OCI-LY1 (cell line): ENCODE measurements at regions not wholly inside any gene's neighbourhood (a gene's known extent, or its start where the extent isn't known, plus 50 kb on each side); places are given as distances from the start of the nearest gene placed in this dataset.

Experiments
- H2AFZ ChIP-seq: fragments of 200-600 bp; sonication (generic), shearing (Covaris generic); 2 replicates; pipeline ENCODE4 v1.6.0; 2014; ENCODE audit warnings: antibody characterized with exemption, mild to moderate bottlenecking, low read length
- H3F3A ChIP-seq: fragments of 200-600 bp; sonication (generic), shearing (Covaris generic); 2 replicates; pipeline ENCODE4 v1.6.0; 2014; ENCODE audit warnings: mild to moderate bottlenecking, antibody characterized with exemption, low read length, moderate library complexity; ENCODE audit not compliant: insufficient read depth
- H3K27ac ChIP-seq: fragments of 200-600 bp; sonication (generic); 2 replicates; pipeline ENCODE4 v1.5.1; 2014; ENCODE audit warnings: low read length, mixed run types, mild to moderate bottlenecking, low read depth; ENCODE audit not compliant: poor library complexity, severe bottlenecking
- H3K27me3 ChIP-seq: fragments of 200-600 bp; sonication (generic); 2 replicates; pipeline ENCODE4 v1.6.0; 2014; ENCODE audit warnings: antibody characterized with exemption, mild to moderate bottlenecking, low read length, moderate library complexity; ENCODE audit not compliant: insufficient read depth
- H3K36me3 ChIP-seq: fragments of 200-600 bp; sonication (generic); 2 replicates; pipeline ENCODE4 v1.6.1; 2014; ENCODE audit warnings: mild to moderate bottlenecking, antibody characterized with exemption, low read length, moderate library complexity, mixed read lengths; ENCODE audit not compliant: insufficient read depth
- H3K4me1 ChIP-seq: fragments of 200-600 bp; sonication (generic); 2 replicates; pipeline ENCODE4 v1.5.1; 2014; ENCODE audit warnings: mild to moderate bottlenecking, low read length, moderate library complexity; ENCODE audit not compliant: insufficient read depth, severe bottlenecking
- H3K4me2 ChIP-seq: fragments of 200-600 bp; sonication (generic), shearing (Covaris generic); 2 replicates; pipeline ENCODE4 v1.6.1; 2014; ENCODE audit warnings: low read length
- H3K4me3 ChIP-seq: fragments of 200-600 bp; sonication (generic); 2 replicates; pipeline ENCODE4 v1.5.1; 2014; ENCODE audit warnings: low read length, low read depth, mild to moderate bottlenecking, mixed read lengths; ENCODE audit not compliant: poor library complexity, severe bottlenecking
- H3K79me2 ChIP-seq: fragments of 200-600 bp; shearing (Covaris generic); 2 replicates; pipeline ENCODE4 v1.6.1; 2016; ENCODE audit warnings: mixed run types, low read length, mixed read lengths; ENCODE audit not compliant: insufficient read depth
- H3K9ac ChIP-seq: fragments of 200-600 bp; sonication (generic), shearing (Covaris generic); 2 replicates; pipeline ENCODE4 v1.6.1; 2014; ENCODE audit warnings: mild to moderate bottlenecking, low read length, mixed read lengths
- H3K9me2 ChIP-seq: fragments of 200-600 bp; sonication (generic), shearing (Covaris generic); 2 replicates; pipeline ENCODE4 v1.6.1; 2014; ENCODE audit warnings: low read depth, mild to moderate bottlenecking, low read length, mixed read lengths
- H3K9me3 ChIP-seq: fragments of 200-600 bp; shearing (Covaris generic); 2 replicates; pipeline ENCODE4 v1.6.1; 2014; ENCODE audit warnings: low read length, mixed read lengths
- H4K20me1 ChIP-seq: fragments of 200-600 bp; sonication (generic), shearing (Covaris generic); 2 replicates; pipeline ENCODE4 v1.6.0; 2016; ENCODE audit warnings: mild to moderate bottlenecking, low read length; ENCODE audit not compliant: insufficient read depth
- EZH2 ChIP-seq: fragments of 200-600 bp; sonication (generic), shearing (Covaris generic); IDR thresholded peaks from 2 replicates; pipeline ENCODE4 v1.8.0; 2017; ENCODE audit warnings: borderline replicate concordance, mixed run types, mild to moderate bottlenecking, antibody characterized with exemption, low read length, moderate library complexity, mixed read lengths
- TF ChIP-seq, protein P1 (sequence below): fragments of 200-600 bp; sonication (generic), shearing (Covaris generic); IDR thresholded peaks from 2 replicates; pipeline ENCODE4 v1.5.1; 2017; ENCODE audit warnings: mild to moderate bottlenecking, antibody characterized with exemption, low read length, moderate library complexity, mixed read lengths

DNA sequence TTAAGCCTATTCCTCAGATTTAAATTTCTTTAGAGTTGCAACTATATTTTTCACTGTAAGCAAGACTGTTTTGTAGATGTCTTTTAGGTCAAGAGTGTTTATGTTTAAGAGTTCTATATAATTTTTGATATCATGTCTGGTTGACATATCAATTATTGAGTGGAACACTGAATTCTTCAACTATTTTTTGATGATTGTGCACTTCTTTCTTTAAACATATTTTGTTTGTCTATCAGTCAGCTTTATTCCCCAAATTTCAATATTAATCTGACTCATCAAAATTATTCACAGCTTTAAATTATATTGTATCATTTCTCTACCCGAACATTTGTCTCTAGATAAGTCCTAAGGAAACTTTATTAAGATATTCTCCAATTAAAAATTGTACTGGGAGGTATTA, 933.6 kb upstream of the ROBO1 start:
- Histone ChIP-seq H3K9me2 (no peaks in the 10 kb centered on the region), H3K4me3 (no peak overlapping the region), H2AFZ (no peak overlapping the region), H3K27ac (no peak overlapping the region), H3K36me3 (no peaks in the 10 kb centered on the region), H4K20me1 (no peaks in the 10 kb centered on the region), H3K27me3 (no peaks in the 10 kb centered on the region), H3K79me2 (no peaks in the 10 kb centered on the region), H3K4me1 (no peaks in the 10 kb centered on the region), H3F3A (no peaks in the 10 kb centered on the region), H3K9me3 (no peaks in the 10 kb centered on the region), H3K9ac (no peak overlapping the region), H3K4me2 (no peak overlapping the region)
- TF ChIP-seq, protein P1, sequence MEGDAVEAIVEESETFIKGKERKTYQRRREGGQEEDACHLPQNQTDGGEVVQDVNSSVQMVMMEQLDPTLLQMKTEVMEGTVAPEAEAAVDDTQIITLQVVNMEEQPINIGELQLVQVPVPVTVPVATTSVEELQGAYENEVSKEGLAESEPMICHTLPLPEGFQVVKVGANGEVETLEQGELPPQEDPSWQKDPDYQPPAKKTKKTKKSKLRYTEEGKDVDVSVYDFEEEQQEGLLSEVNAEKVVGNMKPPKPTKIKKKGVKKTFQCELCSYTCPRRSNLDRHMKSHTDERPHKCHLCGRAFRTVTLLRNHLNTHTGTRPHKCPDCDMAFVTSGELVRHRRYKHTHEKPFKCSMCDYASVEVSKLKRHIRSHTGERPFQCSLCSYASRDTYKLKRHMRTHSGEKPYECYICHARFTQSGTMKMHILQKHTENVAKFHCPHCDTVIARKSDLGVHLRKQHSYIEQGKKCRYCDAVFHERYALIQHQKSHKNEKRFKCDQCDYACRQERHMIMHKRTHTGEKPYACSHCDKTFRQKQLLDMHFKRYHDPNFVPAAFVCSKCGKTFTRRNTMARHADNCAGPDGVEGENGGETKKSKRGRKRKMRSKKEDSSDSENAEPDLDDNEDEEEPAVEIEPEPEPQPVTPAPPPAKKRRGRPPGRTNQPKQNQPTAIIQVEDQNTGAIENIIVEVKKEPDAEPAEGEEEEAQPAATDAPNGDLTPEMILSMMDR, result no peak
- no peak for TF ChIP-seq EZH2

DNA sequence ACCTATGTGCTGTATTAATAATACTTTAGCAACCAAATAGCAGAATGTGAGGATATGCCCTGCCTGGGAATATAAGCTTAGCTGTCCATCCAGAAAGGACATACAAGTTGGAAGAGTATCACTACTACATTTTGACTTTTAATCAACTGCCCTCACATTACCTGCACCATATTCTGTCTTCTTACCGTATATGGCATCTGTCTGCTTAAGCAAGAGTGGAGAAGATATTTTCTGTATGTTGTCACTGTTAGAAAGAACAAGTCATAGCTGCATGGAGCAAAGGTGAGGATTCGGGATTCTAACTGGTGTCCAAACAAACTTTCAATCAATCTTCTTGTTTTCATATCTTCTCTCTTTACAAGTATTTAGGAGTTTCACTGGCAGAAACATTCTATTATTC, 929.5 kb upstream of the ROBO1 start:
- Histone ChIP-seq H3K27ac (no peak overlapping the region), H3K4me3 (no peak overlapping the region), H3K4me1 (no peaks in the 10 kb centered on the region), H3K9me2 (no peaks in the 10 kb centered on the region), H4K20me1 (no peaks in the 10 kb centered on the region), H3F3A (no peaks in the 10 kb centered on the region), H3K27me3 (no peaks in the 10 kb centered on the region), H3K36me3 (no peaks in the 10 kb centered on the region), H3K79me2 (no peaks in the 10 kb centered on the region), H3K9me3 (no peaks in the 10 kb centered on the region), H3K4me2 (no peak overlapping the region), H3K9ac (no peak overlapping the region), H2AFZ (no peak overlapping the region)
- TF ChIP-seq, protein P1, result no peak
- TF ChIP-seq EZH2, result no peak

DNA sequence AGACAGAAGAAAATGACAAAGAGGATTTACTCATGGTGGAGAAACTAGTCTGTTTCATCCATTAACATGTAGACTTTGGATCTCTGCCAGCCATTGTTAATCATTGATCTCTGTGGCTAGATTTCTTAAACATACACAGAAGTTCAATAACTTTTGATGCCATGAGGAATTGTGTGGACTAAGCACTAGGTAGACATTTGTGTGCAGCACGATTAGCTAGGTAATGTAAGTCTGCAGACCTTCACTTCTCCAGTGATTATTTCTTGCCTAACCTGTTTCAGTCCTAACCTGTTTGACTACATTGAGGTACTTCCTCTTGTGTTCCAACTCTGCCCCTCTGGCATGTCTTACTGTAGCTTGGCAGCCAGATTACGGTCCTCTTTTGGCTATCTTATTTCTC, 928.5 kb upstream of the ROBO1 start:
- Histone ChIP-seq H3K9me3 (no peaks in the 10 kb centered on the region), H4K20me1 (no peaks in the 10 kb centered on the region), H3K27me3 (no peaks in the 10 kb centered on the region), H3K4me2 (no peak overlapping the region), H3K27ac (no peak overlapping the region), H3F3A (no peaks in the 10 kb centered on the region), H3K36me3 (no peaks in the 10 kb centered on the region), H3K79me2 (no peaks in the 10 kb centered on the region), H2AFZ (no peak overlapping the region), H3K9ac (no peak overlapping the region), H3K4me3 (no peak overlapping the region), H3K9me2 (no peaks in the 10 kb centered on the region), H3K4me1 (no peaks in the 10 kb centered on the region)
- TF ChIP-seq EZH2, result no peak

DNA sequence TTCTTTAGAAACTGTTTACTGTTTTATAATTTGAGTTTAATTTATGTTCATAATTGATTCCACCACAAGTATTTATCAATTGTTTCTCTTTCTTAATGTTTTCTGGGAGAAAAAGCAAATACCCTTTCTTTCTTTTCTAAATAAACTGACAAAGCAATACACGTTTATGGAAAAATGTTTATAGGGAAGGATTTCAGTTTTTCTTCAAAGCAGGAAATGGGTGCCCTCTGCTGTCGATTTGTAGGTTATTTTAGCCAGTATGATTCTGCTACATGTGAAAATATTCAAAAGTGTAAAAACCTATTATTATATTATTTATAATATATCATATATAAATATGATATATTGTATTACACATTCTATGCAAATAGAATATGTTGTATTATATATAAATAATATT, 921.0 kb upstream of the ROBO1 start:
- Histone ChIP-seq H3K9me2 (no peaks in the 10 kb centered on the region), H3F3A (no peaks in the 10 kb centered on the region), H3K4me1 (no peaks in the 10 kb centered on the region), H3K36me3 (no peaks in the 10 kb centered on the region), H3K27me3 (no peaks in the 10 kb centered on the region), H4K20me1 (no peaks in the 10 kb centered on the region), H3K9me3 (no peaks in the 10 kb centered on the region), H3K4me3 (no peak overlapping the region), H3K9ac (no peak overlapping the region), H3K27ac (no peak overlapping the region), H3K79me2 (no peaks in the 10 kb centered on the region), H3K4me2 (no peak overlapping the region), H2AFZ (no peak overlapping the region)
- TF ChIP-seq, protein P1, result no peak
- no peak for TF ChIP-seq EZH2
